ENCODE measurements at regions not wholly inside any gene's neighbourhood (a gene's known extent, or its start where the extent isn't known, plus 50 kb on each side); places are given as distances from the start of the nearest gene placed in this dataset.
A peak's percentile ranks its signal among the peaks of the same experiment; 100 is the strongest.

GRCh38 chr13:59531571-59532091 lies 632.1 kb downstream of the DIAPH3 start:
- peak; percentile 4 for DNase-seq

- no peak for DNase-seq
These were observed 631.3 kb downstream of the DIAPH3 start for GRCh38 chr13:59532405-59532804.

- no peak for DNase-seq
These were observed 629.9 kb downstream of the DIAPH3 start for GRCh38 chr13:59533561-59534555.

GRCh38 chr13:59534806-59535205 lies 628.9 kb downstream of the DIAPH3 start:
- DNase-seq, result no peak

- no peak for DNase-seq
These were observed 626.2 kb downstream of the DIAPH3 start for GRCh38 chr13:59537500-59537899.

GRCh38 chr13:59538512-59538911 lies 625.2 kb downstream of the DIAPH3 start:
- DNase-seq, result no peak

- no peak for DNase-seq
These were observed 621.4 kb downstream of the DIAPH3 start for GRCh38 chr13:59542303-59542702.

- no peak for DNase-seq
These were observed 620.3 kb downstream of the DIAPH3 start for GRCh38 chr13:59543418-59543817.

GRCh38 chr13:59545007-59545406 lies 618.7 kb downstream of the DIAPH3 start:
- no peak for DNase-seq

- DNase-seq, result no peak
These were observed 617.5 kb downstream of the DIAPH3 start for GRCh38 chr13:59546178-59546577.

- DNase-seq, result no peak
These were observed 615.8 kb downstream of the DIAPH3 start for GRCh38 chr13:59547950-59548349.

GRCh38 chr13:59562924-59563323 lies 600.8 kb downstream of the DIAPH3 start:
- no peak for DNase-seq

GRCh38 chr13:59566561-59566960 lies 597.2 kb downstream of the DIAPH3 start:
- no peak for DNase-seq

GRCh38 chr13:59568306-59568705 lies 595.4 kb downstream of the DIAPH3 start:
- no peak for DNase-seq

- no peak for DNase-seq
These were observed 593.5 kb downstream of the DIAPH3 start for GRCh38 chr13:59570204-59570603.

GRCh38 chr13:59584101-59584500 lies 579.6 kb downstream of the DIAPH3 start:
- no peak for DNase-seq

- DNase-seq, result no peak
These were observed 578.7 kb downstream of the DIAPH3 start for GRCh38 chr13:59584761-59585670.

GRCh38 chr13:59587030-59587429 lies 576.7 kb downstream of the DIAPH3 start:
- DNase-seq, result no peak

- no peak for DNase-seq
These were observed 575.6 kb downstream of the DIAPH3 start for GRCh38 chr13:59587971-59588716.

GRCh38 chr13:59588717-59589067 lies 575.0 kb downstream of the DIAPH3 start:
- DNase-seq, result no peak

GRCh38 chr13:59601993-59602392 lies 561.7 kb downstream of the DIAPH3 start:
- DNase-seq, result no peak

- DNase-seq, result no peak
These were observed 560.1 kb downstream of the DIAPH3 start for GRCh38 chr13:59603646-59604045.

- no peak for DNase-seq
These were observed 556.6 kb downstream of the DIAPH3 start for GRCh38 chr13:59607172-59607571.
